Cardiac fibroblast (primary cell): ENCODE measurements at regions not wholly inside any gene's neighbourhood (a gene's known extent, or its start where the extent isn't known, plus 50 kb on each side); places are given as distances from the start of the nearest gene placed in this dataset.

Source experiments
- DNase-seq, 2 donors: peaks; one replicate each; pipeline versions ENCODE4 v3.0.0 to v3.0.0-alpha.2; 2010; ENCODE audit warnings: low read depth in 2 of 2
- H3K4me3 ChIP-seq, 2 donors: replicated peaks in 1 of 2; 1 replicate in 1 of 2; 2 replicates in 1 of 2; pipeline ENCODE4 v1.5.1; 2011; ENCODE audit warnings: low read depth in 2 of 2, low read length in 2 of 2, mild to moderate bottlenecking in 2 of 2, moderate library complexity in 1 of 2
- CTCF ChIP-seq: IDR thresholded peaks from one replicate; pipeline ENCODE4 v1.5.1; 2011; ENCODE audit warnings: low read depth, mild to moderate bottlenecking, low read length, inconsistent platforms

GRCh38 chr17:33371377-33371776 is 78.3 kb upstream of the ASIC2 start:
- H3K4me3 ChIP-seq: no peak overlapping the region
- TF ChIP-seq CTCF: no peak
- DNase-seq: no peak

- H3K4me3 ChIP-seq: no peak overlapping the region
- no peak for TF ChIP-seq CTCF
- no peak for DNase-seq
Observed at GRCh38 chr17:33373273-33373672, 80.2 kb upstream of the ASIC2 start.

GRCh38 chr17:33375103-33375502 is 82.0 kb upstream of the ASIC2 start:
- DNase-seq: no peak
- TF ChIP-seq CTCF: no peak
- no peak overlapping the region for H3K4me3 ChIP-seq

- no peak for DNase-seq
- no peak overlapping the region for H3K4me3 ChIP-seq
- TF ChIP-seq CTCF: no peak
Observed at GRCh38 chr17:33375783-33376182, 82.7 kb upstream of the ASIC2 start.

GRCh38 chr17:33377837-33378595 is 84.9 kb upstream of the ASIC2 start:
- no peak for DNase-seq
- H3K4me3 ChIP-seq: no peak overlapping the region
- TF ChIP-seq CTCF: no peak

GRCh38 chr17:33381201-33381600 is 88.1 kb upstream of the ASIC2 start:
- TF ChIP-seq CTCF: no peak
- peak in 1 of 2 donors; percentile 1 for DNase-seq
- H3K4me3 ChIP-seq: no peak overlapping the region

- TF ChIP-seq CTCF: no peak
- no peak for DNase-seq
- no peak overlapping the region for H3K4me3 ChIP-seq
Observed at GRCh38 chr17:33383488-33384023, 90.5 kb upstream of the ASIC2 start.
